NOMO-1 treated with dmso at 0.1 percent for 144 hours (cell line): ENCODE measurements at regions not wholly inside any gene's neighbourhood (a gene's known extent, or its start where the extent isn't known, plus 50 kb on each side); places are given as distances from the start of the nearest gene placed in this dataset.

ENCODE experiments used
- DNase-seq: peaks from one replicate; lab custom pipeline; 2025; ENCODE audit not compliant: unreplicated experiment; lab: John Stamatoyannopoulos, UW

DNA sequence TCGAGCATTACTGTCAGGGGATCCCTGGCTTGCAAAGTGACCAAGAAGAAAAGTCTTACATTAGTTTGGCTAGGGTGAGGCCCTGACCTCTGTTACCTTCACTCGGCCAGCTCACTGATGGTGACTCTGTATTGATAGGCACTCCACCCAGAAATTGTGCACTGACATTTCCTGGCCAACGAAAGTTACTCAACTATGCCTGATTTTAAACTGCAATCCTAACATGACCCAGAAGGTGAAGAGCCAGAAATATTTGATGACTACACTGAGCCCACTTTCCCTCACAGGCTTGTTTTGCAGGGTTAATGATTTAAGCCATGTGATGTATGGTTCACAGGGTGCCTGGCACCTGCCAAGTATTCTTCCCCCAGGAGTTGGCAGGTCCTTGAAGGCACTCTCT lies 208.2 kb upstream of the MAF start:
- no peak for DNase-seq

DNA sequence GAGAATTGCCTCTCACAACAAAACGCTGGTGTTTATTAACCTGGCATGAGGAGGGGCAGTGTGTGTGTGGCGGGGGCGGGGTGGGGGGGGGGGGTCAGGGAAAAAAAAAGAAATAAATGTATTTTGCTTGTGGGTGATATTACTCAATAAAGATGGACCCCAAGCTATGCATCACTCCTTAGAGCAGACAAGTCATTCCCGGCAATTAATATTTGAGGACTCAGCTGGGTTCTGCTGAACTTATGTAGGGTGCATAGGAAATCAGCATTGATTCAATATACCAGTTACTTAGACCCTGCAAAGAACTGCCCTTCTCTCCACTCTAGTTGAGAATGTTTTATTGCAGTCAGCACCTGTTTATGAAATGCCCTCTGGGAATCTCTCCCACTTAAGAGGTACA lies 206.2 kb upstream of the MAF start:
- no peak for DNase-seq

DNA sequence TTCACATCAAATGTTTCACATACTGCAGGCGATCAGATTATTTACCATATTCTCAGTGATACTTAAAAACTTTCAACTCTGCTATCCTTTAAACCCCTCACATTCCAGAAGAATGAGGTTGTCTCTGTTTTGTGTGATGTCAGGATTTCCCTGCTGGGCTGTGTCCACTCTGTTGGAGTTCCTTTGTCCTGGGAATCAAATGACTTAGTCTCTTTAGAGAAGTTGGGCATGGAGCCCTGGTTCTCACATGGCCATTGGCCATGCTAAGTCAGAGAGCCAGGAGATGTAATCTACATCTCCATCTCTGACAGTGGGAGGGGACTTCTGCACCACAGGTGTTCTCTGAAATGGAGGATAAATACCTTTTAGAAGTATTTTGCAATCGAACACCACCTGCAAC lies 205.1 kb upstream of the MAF start:
- no peak for DNase-seq

DNA sequence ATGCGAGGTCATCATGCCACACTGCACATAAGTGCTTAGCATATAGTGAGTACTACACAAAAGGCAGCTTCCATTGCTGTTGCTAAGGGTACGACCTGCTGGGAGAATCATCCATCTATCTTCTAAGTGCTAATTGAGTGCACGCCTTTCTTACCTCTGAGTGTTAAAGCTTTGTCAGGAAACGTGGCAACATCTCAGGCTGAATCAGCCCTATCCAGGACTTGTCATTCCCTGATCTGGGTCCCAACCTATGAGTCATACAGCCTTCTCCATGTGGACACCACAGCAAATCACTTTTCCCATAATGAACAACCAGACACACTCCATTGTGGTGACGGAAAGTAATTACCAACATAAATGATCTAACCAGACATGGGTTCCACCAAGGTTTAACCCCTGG lies 201.1 kb upstream of the MAF start:
- no peak for DNase-seq

DNA sequence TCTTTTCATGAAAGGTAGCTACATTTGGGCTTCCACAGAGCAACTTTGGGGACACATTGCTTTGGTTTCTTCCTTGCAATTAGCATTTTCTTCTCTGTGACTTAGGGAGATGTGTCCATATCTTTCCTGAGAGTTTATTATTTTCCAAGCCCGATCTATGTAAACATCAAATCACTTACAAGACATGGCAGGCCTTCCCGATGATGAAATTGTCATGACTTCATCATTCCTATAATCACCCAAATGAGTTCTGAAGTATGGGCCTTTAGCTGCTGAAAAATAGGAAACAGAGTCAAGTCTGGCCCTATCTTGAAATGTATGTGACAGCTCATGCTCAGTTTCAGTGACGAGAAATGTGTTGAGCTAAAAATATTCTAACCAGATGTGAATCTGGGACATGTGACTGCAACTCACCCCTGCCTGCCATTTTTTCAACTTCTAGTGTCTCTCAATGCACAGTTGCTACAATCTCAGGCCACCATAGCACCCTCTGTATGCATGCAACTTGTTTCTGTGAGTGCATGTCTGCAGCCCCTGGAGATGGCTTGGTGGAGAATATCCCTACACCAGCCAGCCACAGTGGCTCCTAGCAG lies 199.6 kb upstream of the MAF start:
- DNase-seq: no peak

DNA sequence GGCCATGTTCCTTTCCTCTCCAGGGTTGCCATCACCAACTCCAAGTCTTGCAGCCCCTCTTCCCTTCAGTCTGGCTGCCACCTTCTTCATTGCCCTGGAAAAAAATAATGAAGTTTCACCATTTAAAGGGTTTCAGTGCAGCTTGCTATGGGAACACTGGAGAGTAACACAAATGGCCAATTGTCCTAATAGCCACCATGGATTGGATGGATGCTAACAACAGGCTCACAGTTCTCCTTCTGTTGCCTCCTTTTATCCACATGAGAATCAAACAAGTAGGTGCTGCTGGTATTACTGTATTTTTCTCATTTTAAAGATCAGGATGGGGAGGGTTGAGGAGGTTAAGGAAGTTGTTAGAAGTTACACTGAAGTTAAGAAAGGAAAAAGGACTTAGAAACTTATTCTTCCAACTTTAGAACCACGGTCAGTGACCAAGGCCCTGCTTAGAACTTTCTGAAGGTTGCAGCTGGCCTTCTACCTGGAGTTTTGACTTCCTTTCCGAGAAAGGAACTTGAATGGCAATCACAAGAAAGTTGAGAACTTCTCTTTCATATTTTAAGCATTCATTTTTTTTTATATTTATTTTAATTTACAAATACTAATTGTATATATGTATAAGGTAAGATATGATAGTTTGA lies 198.0 kb upstream of the MAF start:
- DNase-seq: no peak

DNA sequence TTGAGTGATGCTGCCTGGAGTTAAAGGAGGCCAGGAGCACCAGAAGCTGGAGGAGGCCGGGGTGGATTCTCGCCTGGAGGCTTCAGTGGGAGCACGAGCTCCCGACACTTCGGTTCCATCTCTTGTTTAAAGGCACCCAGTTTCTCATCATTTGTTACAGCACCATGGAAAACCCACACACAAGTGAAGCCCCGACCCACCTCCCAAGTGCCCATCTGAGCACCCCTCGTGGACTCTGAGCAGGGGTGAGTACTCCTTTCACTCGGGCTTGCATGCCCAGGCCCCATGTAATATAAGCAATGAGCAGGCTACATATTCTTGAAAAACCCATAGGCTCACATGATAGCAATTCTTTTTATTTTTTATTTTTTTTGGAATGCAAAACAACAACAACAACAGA lies 196.9 kb upstream of the MAF start:
- DNase-seq: no peak

DNA sequence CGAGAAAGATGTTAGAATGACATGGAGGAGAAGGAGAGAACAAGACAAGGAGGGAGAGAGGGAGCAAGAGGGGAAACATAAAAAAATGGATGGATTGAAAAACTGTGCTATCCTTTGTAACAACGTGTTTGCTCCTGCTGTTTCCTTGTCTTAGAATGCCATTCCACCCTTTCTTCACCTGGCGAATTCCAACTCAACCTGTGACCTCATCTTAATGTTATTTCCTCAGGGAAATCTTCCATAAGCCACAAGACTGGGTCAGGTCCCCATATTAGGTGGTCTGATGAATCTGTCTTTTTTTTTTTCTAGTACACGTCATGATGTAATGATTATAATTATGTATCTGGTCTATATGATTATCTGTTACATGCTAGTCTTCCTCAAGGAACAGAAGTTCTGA lies 195.0 kb upstream of the MAF start:
- no peak for DNase-seq

DNA sequence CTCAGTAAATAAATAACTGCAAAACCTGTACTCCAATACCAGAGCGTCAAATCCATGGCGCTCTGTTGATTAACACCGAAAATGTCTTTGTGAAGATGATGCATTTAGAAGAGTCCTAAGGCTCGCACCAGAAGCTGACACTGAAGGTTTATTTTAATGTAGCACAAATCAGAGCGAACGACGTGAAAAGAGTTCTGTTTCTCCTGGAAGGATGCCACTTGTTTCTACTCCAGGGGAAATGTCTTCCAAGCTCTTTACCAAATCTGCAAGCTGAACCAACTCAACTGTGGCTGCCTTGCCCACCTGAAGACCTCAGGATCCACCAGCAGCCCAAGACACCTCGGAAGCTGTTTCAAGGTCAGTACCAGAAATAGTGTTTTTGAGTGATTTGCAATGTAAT lies 194.4 kb upstream of the MAF start:
- DNase-seq: no peak

DNA sequence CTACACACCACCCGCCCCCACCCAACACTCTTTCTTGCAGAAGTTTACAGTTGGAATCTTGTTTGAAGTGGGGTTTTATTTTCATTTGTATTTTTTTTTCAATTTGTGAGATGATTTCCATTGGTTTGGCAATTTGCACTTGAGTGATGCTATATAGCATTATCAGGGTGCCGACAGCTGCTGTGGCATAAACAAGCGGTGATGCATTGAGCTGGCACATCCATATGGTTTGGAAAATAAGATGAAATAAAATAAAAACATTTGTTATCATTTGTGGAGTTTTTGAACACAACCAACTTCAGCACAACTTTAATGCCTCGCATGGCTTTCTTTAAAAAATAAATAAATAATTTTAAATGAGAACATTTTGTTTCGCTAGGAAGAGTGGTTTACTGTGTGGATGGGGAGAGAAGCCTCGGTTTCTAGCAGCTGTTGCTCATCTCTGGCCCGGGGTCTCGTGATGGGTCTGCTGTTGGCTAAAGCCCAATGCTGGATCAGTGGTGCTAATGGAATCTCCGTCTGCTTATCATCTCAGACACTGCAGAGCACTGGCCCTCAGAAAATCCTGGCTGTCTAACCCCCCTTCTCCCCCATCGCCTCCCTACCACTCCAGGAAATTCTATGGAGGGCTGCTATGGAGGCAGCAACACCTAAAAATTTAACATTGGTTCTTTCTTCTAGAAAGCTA lies 192.3 kb upstream of the MAF start:
- DNase-seq: no peak

DNA sequence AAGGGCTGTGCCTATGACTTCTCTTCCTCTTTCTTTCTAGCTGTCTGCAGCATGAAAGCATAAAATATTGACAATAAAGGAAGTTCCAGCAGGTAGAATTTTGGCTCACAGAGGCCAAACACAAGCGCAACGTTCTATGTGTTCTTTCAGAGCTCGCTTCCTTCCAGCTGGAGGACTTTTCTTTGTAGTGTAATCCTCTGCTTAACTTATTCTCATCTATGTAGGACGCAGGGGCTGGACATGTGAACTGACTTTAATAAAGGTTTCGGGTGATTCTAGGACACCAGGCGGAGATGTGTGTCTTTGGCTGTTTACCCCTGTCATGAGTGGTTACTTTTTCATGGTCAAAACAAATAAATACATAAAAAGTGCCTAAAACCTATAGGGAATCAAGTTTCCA lies 191.5 kb upstream of the MAF start:
- DNase-seq: no peak

DNA sequence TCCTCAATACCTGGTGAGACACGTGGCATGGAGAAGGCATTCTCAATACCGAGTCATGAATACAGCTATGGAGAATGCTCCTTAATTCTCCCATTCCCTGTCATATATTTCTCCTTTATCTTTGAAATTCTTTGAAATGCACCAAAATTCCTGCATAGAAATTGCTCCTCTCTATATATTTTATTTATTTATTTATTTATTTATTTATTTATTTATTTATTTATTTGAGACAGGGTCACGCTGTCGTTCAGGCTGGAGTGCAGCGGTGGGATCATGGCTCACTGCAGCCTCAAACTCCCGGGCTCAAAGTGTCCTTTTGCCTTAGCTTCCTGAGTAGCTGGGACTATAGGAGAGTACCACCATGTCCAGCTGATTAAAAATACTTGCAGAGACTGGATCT lies 190.3 kb upstream of the MAF start:
- no peak for DNase-seq

DNA sequence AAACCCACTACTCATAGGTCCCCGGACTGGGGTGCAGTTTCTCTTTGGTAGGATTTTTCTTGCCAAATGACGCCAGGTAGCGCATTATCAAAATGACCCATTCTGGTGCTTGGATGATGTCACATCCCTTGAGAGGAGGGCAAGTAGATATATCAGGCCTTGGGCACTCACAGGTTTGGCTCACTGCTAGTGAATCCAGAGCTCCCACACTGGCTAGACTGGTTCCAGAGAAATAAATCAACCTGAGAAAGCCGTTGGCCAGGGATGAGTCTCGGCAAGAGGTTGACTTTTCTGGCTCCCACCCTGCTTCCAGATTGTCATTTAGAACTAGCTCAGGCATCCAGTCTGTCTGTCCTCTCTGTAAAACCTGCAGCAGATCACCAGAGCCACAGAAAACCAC lies 188.4 kb upstream of the MAF start:
- no peak for DNase-seq

DNA sequence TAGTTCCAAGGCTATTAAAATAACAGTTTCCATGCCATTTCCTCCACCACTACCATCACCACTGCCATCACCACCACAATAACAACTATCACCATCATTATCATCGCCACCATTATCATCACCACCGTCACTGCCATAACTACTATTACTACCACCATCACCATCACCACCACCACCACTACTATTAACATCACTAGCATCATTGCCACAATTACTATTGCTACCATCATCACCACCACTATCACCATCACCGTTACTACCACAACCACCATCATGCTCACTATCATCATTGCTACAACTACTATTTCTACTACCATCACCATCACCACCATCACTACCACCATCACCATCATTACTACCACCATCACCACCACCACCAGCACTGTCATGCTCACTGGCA lies 185.9 kb upstream of the MAF start:
- no peak for DNase-seq

DNA sequence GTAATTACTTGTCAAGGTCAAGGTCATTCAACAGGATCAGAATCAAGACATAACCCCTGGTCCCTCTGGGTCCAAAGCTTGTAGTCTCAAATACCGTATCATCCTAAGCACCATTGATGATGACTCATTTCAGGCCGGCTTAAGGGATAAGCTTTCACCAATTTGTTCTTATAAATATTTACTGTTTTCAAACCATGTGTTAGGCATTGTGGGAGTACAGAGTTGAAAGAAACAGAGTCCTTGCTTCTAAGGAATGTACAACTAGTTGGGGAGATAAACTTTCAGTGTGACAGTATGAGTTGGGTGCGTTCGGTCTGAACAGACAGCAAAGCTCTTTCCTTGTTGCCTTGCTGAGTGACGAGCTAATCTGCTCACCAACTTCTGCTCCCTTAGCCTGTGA lies 183.5 kb upstream of the MAF start:
- DNase-seq: no peak

DNA sequence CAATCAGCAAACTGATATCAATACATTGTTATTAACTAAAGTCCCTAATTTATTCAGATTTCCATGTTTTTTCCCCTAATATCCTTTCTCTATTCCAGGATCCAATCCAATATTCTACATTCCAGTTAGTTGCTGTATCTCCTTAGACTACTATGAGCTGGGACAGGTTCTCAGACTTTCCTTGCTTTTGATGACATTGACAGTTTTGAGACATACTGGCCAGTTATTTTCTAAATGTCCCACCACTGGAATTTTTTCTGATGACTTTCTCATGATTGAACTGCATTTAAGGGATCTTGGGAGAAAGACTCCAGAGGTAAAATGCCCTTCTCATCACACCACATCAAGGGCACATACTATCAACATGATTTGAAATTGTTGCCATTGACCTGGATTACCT lies 177.1 kb upstream of the MAF start:
- DNase-seq: no peak

DNA sequence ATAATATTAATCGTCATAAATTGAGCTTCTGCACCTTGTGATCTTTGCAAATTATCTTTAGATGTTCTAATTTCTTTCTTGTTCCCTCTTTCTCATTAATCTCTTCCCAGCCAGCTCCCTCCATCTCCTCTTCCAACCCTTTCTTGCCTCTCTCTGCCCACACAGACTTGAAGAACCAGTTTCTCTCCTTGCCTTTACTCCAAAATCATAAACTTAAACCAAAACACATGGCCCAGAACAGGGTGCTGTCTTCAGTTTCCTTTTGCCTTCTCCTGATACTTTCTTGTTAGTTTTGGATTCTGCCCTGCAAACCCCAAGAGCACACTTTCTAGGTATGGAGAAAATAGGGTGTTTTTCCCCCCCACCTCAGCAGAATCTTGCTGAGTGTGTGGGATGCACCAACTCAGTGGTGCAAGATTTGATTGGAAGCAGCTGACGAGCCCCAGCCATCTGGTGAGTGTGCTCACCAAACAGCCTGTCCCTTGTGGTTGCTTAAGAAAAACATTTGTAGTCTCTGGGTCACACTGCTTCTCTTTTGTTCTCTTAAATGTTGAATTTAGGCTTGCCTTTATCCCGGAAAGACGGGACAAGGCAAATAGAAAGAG lies 175.8 kb upstream of the MAF start:
- no peak for DNase-seq

DNA sequence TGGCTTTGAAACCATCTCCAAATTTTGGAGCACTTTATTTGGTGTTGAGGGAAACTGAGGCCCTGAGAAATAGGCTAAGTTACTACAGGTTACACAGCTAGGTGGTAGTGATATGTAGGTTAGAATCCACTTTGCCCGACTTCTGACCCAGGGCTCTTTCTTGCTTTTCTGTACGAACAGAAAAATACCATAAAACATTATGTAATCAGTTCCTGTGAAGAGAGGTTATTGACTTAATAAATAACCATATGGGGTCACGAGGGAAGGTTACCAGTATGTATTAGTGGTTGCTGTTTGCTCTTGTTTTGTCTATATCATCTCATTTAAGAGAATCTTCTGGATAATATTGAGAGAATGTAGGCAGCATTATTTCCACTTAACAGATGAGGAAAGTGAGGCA lies 172.2 kb upstream of the MAF start:
- no peak for DNase-seq

DNA sequence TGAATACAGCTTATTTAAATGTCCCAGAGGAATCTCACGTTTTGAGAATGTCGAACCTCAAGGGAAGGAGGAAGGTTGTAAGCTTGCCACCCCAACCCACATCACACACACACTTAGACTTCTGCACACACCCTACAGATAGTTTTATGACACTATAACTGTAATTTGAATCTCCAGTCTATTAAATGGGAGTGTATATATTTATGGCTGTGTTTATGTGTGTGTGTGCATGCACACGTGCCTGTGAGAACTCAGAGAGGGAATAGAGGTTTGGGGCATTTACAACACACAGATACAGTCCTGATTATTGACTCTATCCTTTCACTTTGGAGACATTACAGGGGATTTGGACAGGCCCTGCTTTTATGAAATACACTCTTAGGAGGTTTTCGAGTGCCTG lies 171.5 kb upstream of the MAF start:
- DNase-seq: no peak

DNA sequence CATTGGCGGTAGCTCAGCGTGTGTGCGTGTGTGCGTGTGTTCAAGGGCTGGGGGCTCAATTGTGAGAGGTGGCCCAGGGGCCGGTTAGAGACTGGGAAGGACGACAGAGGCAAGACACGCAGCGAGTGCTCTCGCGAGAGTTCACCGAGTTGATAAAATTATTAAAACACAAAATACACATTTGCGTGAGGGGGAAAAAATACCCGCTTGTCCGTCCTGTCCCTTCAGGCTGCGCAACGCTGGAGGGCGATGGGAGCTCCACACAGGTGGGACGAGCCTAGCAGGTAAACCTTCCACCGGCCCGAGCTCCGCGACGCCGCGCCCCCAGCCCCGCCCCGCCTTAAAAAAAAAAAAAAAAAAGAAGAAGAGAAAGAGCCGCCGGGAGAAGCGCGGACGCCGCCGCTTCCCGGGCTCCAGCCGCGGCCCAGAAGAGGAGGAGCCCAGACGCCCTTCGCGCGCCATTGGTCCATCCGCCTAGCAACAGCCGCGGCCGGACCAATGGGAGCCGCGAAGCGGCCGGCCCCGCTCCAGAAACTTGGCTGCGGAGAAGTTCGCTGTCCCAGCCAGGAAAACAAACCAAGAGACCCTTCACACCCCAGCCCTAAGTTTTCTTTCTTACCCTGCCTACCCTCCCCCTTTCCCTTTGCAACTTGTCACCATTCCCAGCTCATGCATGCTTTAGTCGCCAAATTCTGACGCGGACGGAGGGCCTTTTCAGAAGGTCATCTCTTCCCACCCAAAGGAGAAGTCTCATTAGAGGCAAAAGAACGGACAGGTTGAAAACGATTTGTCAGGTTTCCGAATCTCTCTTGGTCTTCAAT lies 169.9 kb upstream of the MAF start:
- peak; percentile 65 for DNase-seq

DNA sequence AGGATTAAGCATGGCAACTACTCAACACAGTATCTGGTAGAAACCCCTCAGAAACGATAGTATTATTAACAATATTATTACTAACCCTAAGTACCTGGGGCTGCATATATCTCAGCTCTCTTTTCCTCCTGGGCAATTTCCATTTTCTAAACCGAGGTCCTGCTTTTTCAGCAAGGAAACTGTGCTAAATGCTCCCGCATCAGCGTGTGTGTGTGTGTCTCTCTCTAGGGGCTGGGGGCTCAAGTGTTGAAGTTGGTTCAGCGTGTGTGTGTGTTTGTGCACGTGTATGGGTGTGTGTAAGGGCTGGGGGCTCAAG lies 169.3 kb upstream of the MAF start:
- DNase-seq: no peak
